DMS153 treated with DMSO at 0.1 percent for 48 hours (cell line): ENCODE measurements at regions not wholly inside any gene's neighbourhood (a gene's known extent, or its start where the extent isn't known, plus 50 kb on each side); places are given as distances from the start of the nearest gene placed in this dataset.
"Not testable (repeated sequence)": the region's sequence is repeated elsewhere in the genome, so short reads cannot be mapped to it uniquely, and the experiment has no call there.

Experiments used
- DNase-seq: peaks from one replicate; lab custom pipeline; 2025; ENCODE audit not compliant: unreplicated experiment; lab: John Stamatoyannopoulos, UW

- DNase-seq, result no peak
These were observed 1578.8 kb upstream of the WWC1 start for GRCh38 chr5:166712447-166713185.

GRCh38 chr5:166713295-166713694, 1578.2 kb upstream of the WWC1 start:
- DNase-seq, result no peak

- DNase-seq, result no peak
These were observed 1574.5 kb upstream of the WWC1 start for GRCh38 chr5:166716856-166717492.

DNA sequence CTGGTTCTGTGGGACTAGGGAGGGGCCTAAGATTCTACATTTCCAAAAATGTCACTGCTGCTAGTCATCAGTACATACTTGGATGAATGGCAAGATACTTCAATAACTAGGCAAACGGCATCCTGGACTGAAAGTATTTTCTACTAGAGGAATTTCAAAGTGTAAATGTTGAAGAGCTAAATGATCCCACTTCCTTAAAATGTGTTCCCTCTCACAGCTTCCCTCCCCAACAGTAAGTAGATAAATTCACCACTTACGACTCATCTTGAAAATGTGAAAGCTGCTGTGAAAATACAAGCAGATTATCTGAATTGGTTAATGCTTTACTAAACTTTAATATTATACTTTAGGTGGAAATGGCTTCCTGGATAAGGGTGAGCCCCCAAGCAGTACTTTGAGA, 1571.5 kb upstream of the WWC1 start:
- no peak for DNase-seq

GRCh38 chr5:166722939-166723338, 1568.5 kb upstream of the WWC1 start:
- no peak for DNase-seq

- DNase-seq, result no peak
These were observed 1567.2 kb upstream of the WWC1 start for GRCh38 chr5:166724284-166724683.

DNA sequence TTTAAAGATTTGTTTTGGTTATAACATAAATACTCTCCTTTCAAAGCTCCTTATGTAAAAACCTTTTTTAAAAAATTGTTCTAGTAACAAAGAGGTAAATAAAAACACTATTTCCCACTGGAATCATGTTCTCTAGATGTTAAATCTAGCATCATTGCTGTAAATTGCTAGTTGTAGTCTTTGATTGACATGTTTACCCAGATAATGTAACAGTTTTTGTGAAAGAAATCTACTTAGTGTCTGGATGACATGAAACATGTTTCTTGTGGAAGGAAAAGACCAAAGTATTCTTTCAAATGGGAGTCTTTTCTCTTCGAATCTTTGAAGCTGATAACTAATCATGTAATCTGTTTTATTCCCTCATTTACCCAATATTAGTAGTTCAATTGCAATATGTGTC, 1565.9 kb upstream of the WWC1 start:
- no peak for DNase-seq

DNA sequence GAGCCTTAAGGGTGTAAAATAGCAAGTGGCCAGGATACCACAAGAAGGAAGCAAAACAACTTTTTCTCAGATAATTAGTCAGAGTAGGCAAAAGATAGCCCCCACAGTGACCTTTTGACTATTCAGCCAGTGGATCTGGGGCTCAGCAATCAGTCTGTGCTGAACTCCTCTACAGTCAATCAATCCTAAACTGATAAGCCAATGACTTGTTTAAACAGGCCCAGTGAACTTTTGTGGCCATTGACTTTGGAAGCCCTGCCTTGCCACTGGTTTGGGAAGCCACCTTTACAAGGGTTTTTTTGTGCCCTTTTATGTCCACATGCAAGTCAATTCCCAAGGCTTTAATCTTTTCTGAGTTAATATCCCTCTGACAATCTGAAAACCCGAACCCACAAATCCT, 1565.0 kb upstream of the WWC1 start:
- DNase-seq, result no peak

- not testable (repeated sequence) for DNase-seq
These were observed 1548.5 kb upstream of the WWC1 start for GRCh38 chr5:166742951-166743350.

DNA sequence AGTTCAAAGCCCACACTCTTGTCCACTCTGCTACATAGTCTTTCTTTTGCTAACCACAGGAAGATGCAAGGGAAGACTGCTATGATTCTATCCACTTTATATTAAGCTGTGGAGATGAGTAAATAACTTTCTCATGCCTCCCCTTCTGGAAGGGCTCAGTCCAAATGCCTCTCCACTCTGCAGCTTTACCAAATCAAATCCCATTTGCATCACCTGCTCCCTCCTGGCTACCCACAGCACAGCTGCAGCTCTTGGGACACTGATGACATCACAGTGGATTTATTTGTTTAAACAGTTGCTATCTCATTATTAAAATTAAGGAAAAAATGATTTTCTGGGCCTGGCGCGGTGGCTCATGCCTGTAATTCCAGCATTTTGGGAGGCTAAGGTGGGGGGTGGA, 1544.9 kb upstream of the WWC1 start:
- no peak for DNase-seq

- DNase-seq, result no peak
These were observed 1541.1 kb upstream of the WWC1 start for GRCh38 chr5:166750376-166750775.

DNA sequence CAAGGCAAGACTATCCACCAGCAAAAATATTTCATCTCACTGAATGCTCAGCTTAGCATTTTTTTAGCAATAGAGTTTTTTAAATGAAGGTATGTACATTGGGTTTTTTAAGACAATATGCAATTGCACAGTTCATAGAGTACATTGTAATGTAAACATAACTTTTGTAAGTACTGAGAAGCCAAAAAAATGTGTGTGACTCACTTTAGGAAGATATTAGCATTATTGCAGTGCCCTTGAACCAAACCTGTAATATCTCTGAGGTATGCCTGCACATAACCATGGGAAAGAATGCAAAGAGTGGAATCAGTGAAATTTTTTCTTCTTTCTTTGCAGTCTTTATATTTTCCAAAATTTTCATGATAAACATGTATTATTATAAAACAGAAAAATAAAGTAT, 1533.3 kb upstream of the WWC1 start:
- no peak for DNase-seq

DNA sequence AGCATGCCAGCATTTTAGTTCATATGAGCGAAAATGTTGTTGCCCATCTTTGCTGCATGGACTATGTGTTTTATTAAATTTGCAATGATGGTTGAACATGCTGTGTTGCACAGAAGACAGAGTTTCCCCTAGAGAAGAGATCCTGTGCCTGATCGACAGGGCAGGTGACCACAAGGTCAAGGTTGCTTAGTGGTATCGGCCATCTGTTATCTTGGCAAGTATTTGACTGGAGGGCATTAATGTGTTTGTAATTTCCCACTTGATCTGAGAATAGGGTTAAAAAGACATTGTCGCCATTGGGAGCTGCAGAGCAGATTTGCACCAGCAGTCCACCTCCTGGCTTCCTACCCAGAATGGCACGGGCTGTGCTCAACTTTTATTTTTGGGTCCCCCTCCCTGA, 1523.6 kb upstream of the WWC1 start:
- DNase-seq, result no peak

DNA sequence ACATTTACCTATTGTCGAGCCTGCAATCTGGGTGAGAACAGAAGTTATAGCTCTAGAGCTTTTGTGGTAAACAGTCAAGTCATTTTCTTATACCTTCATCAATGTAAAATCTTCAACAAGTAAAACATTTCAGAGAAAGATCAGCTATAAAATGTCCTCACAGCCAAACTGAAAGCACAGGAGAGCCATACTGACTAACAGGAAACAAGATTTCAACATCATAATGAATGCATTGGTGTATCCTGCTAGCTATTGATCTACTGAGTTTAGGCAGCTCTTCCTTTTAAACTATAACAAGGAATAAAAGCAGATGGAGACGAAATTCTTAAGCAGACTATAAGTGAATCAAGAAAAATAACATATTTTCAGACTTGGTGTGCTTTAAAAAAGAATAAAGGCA, 1522.9 kb upstream of the WWC1 start:
- DNase-seq, result no peak

- DNase-seq, result no peak
These were observed 1518.7 kb upstream of the WWC1 start for GRCh38 chr5:166772770-166773169.

DNA sequence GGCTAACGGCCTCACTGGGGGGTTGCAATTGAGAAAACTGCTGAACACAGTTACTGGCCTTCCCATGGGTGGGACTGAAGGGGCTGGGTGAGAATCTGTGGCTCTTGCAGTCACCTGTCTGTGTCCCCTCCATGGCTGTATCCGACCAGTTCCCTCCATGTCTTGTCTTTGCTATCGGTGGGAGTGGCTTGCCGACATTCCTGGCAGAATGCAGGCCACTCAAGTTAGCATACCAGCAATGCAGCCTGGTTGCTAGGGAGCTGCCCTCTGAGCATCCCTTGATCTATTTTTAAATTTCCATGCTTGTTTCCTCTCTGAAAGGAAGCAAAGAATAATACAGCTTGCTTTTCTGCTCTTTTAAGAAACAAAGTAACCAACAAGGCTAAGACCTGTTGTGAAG, 1509.7 kb upstream of the WWC1 start:
- DNase-seq, result no peak

DNA sequence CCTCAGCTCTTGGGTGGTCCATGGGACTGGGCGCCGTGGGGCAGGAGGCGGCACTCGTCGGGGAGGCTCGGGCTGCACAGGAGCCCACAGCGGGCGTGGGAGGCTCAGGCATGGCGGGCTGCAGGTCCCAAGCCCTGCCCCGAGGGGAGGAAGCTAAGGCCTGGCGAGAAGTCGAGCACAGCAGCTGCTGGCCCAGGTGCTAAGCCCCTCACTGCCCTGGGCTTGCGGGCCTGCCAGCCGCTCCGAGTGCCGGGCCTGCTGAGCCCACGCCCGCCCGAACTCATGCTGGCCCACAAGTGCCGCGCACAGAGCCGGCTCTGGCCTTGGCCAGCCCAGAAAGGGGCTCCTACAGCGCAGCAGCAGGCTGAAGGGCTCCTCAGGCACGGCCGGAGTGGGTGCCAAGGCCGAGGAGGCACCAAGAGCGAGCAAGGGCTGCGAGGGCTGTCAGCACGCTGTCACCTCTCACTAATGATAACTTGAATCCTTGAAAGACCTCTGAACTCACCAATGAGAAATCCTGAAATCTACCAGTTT, 1506.8 kb upstream of the WWC1 start:
- no peak for DNase-seq

GRCh38 chr5:166786178-166786577, 1505.3 kb upstream of the WWC1 start:
- DNase-seq, result no peak

DNA sequence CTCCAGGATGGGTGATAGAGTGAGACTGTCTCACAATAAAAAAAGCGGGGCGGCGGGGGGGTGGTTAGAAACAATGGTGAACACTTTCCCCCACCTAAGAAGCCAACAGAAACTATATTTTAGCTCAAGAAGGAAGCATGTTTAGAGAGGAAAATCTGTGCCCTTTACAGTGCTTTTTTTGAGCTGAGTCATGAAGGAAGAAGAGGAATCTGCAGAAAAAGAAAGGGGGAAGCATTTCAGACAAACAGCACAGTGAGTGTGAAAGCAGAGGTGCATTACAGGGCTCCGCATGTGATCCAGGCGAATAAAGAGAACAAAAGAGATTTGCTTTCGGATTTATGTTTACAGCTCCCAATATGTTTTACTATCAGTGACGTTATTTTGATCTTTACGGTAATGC, 1504.6 kb upstream of the WWC1 start:
- no peak for DNase-seq

- DNase-seq, result no peak
These were observed 1503.4 kb upstream of the WWC1 start for GRCh38 chr5:166788050-166788449.

DNA sequence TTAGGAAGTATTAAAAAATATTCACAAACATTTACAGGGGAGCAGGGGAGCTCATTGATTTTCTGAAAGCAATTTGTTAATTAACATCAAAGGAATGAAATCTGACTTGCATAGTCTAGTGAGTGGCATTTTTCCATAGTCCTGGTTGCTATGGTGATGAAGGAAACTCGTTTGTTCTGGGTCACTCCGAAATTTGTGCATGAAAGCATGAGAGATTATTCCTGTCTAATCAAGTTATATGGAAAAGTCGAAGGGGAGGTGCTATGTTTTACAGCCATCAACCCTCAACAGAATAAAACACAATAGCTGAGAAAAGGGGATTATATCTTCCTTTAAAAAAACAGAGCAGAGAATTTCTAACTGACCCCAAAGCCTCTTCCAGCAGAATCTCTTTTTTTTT, 1495.7 kb upstream of the WWC1 start:
- DNase-seq, result no peak

GRCh38 chr5:166803058-166803457, 1488.4 kb upstream of the WWC1 start:
- DNase-seq, result no peak

- not testable (repeated sequence) for DNase-seq
These were observed 1487.2 kb upstream of the WWC1 start for GRCh38 chr5:166804223-166804622.
